ENCODE measurements at regions not wholly inside any gene's neighbourhood (a gene's known extent, or its start where the extent isn't known, plus 50 kb on each side); places are given as distances from the start of the nearest gene placed in this dataset.

GRCh38 chrX:139207655-139208054 lies 322.9 kb upstream of the F9 start:
- TF ChIP-seq CTCF (IDR thresholded peaks at IDR 0.05), result no peak
- TF ChIP-seq POLR2A (IDR thresholded peaks at IDR 0.05), result no peak
